SU-DHL-6 (cell line): ENCODE measurements at regions not wholly inside any gene's neighbourhood (a gene's known extent, or its start where the extent isn't known, plus 50 kb on each side); places are given as distances from the start of the nearest gene placed in this dataset.
"Not testable (repeated sequence)": the region's sequence is repeated elsewhere in the genome, so short reads cannot be mapped to it uniquely, and the experiment has no call there.

Experiments
- H2AFZ ChIP-seq: fragments of 200-600 bp; sonication (generic); 2 replicates; pipeline ENCODE4 v1.6.1; 2014; ENCODE audit warnings: low read depth, mild to moderate bottlenecking, moderate library complexity, mixed read lengths, antibody characterized with exemption, low read length; ENCODE audit not compliant: severe bottlenecking
- H3F3A ChIP-seq: fragments of 200-600 bp; shearing (Covaris generic); 2 replicates; pipeline ENCODE4 v1.6.0; 2016; ENCODE audit warnings: antibody characterized with exemption, mild to moderate bottlenecking; ENCODE audit not compliant: insufficient read depth
- H3K27ac ChIP-seq: fragments of 200-600 bp; sonication (generic); 2 replicates; pipeline ENCODE4 v1.5.1; 2016; ENCODE audit warnings: low read depth, mild to moderate bottlenecking, low read length, moderate library complexity, mixed read lengths
- H3K27me3 ChIP-seq: fragments of 200-600 bp; sonication (generic), shearing (Covaris generic); 2 replicates; pipeline ENCODE4 v1.6.0; 2014; ENCODE audit warnings: mild to moderate bottlenecking, low read length
- H3K36me3 ChIP-seq: fragments of 200-600 bp; sonication (generic); 2 replicates; pipeline ENCODE4 v1.6.1; 2014; ENCODE audit warnings: mild to moderate bottlenecking, low read length, mixed read lengths
- H3K4me2 ChIP-seq: fragments of 300-600, 200-600 bp; shearing (Covaris generic), sonication (generic); 2 replicates; pipeline ENCODE4 v1.6.0; 2014; ENCODE audit warnings: low read length, low read depth, mild to moderate bottlenecking; ENCODE audit not compliant: poor library complexity, severe bottlenecking
- H3K4me3 ChIP-seq: fragments of 200-600 bp; sonication (generic); 2 replicates; pipeline ENCODE4 v1.5.1; 2014; ENCODE audit warnings: antibody characterized with exemption, low read length, mild to moderate bottlenecking, mixed read lengths; ENCODE audit not compliant: insufficient read depth, poor library complexity, severe bottlenecking
- H3K79me2 ChIP-seq: fragments of 200-600 bp; sonication (generic); 2 replicates; pipeline ENCODE4 v1.6.1; 2014; ENCODE audit warnings: mild to moderate bottlenecking, low read length, moderate library complexity; ENCODE audit not compliant: insufficient read depth
- H3K9ac ChIP-seq: fragments of 200-600 bp; sonication (generic); 2 replicates; pipeline ENCODE4 v1.7.0; 2014; ENCODE audit warnings: mild to moderate bottlenecking, low read length
- H3K9me2 ChIP-seq: fragments of 200-600 bp; sonication (generic); replicated peaks from 2 replicates; pipeline ENCODE4 v1.6.1; 2014; ENCODE audit warnings: low read length; ENCODE audit not compliant: insufficient read depth
- H3K9me3 ChIP-seq: fragments of 200-600 bp; sonication (generic); 2 replicates; pipeline ENCODE4 v1.6.1; 2014; ENCODE audit warnings: low read length, mixed read lengths; ENCODE audit not compliant: insufficient read depth
- H4K20me1 ChIP-seq: fragments of 200-600 bp; sonication (generic); 2 replicates; pipeline ENCODE4 v1.6.1; 2014; ENCODE audit warnings: low read depth, mild to moderate bottlenecking, antibody characterized with exemption, low read length, moderate library complexity, mixed read lengths
- EZH2phosphoT487 ChIP-seq: fragments of 200-600 bp; sonication (generic), shearing (Covaris generic); conservative IDR thresholded peaks from 2 replicates; pipeline ENCODE4 v1.6.1; 2018; ENCODE audit warnings: mild to moderate bottlenecking, antibody characterized with exemption, low read length, moderate library complexity, mixed read lengths
- TF ChIP-seq, protein P1 (sequence below): fragments of 200-600 bp; sonication (generic); IDR thresholded peaks from one replicate; pipeline ENCODE4 v1.5.1; 2017; ENCODE audit warnings: antibody characterized with exemption, mild to moderate bottlenecking, low read length, moderate library complexity; ENCODE audit not compliant: insufficient read depth, poor library complexity, severe bottlenecking

DNA sequence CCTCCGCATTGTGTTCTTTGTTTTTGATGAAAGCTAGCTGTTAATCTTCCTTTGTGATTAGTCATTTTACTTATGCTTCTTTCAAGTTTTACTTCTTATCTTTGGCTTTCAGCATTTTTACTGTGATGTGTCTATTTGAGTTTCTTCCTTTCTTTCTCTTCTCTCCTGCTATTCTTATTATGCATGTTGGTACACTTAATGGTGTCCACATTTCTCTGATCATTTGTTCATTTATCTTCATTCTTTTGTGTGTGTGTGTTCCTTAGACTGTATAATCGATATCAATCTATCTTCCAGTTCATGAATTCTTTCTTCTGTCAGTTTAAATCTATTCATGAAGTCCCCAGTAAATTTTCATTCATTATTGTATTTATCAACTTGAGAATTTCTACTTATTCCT is 1650.3 kb downstream of the BRINP3 start:
- no peak overlapping the region for H3K27ac ChIP-seq
- no peak overlapping the region for H3K4me2 ChIP-seq
- no peaks in the 10 kb centered on the region for H3K36me3 ChIP-seq
- no peak overlapping the region for H3K4me3 ChIP-seq
- no peaks in the 10 kb centered on the region for H3F3A ChIP-seq
- no peaks in the 10 kb centered on the region for H3K9me3 ChIP-seq
- H3K79me2 ChIP-seq: no peaks in the 10 kb centered on the region
- no peaks in the 10 kb centered on the region for H3K9me2 ChIP-seq
- no peaks in the 10 kb centered on the region for H4K20me1 ChIP-seq
- no peak overlapping the region for H3K9ac ChIP-seq
- TF ChIP-seq, protein P1, sequence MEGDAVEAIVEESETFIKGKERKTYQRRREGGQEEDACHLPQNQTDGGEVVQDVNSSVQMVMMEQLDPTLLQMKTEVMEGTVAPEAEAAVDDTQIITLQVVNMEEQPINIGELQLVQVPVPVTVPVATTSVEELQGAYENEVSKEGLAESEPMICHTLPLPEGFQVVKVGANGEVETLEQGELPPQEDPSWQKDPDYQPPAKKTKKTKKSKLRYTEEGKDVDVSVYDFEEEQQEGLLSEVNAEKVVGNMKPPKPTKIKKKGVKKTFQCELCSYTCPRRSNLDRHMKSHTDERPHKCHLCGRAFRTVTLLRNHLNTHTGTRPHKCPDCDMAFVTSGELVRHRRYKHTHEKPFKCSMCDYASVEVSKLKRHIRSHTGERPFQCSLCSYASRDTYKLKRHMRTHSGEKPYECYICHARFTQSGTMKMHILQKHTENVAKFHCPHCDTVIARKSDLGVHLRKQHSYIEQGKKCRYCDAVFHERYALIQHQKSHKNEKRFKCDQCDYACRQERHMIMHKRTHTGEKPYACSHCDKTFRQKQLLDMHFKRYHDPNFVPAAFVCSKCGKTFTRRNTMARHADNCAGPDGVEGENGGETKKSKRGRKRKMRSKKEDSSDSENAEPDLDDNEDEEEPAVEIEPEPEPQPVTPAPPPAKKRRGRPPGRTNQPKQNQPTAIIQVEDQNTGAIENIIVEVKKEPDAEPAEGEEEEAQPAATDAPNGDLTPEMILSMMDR: no peak
- TF ChIP-seq EZH2phosphoT487: no peak
- peak overlapping the region; percentile 26 for H2AFZ ChIP-seq
- H3K27me3 ChIP-seq: no peaks in the 10 kb centered on the region

- H3K9ac ChIP-seq, H3K4me2 ChIP-seq, H3F3A ChIP-seq, H3K9me3 ChIP-seq, H3K4me3 ChIP-seq, H3K27ac ChIP-seq, H3K79me2 ChIP-seq, H2AFZ ChIP-seq, H3K27me3 ChIP-seq, H3K36me3 ChIP-seq, H4K20me1 ChIP-seq, H3K9me2 ChIP-seq: not testable (repeated sequence)
These were observed 1636.5 kb downstream of the BRINP3 start for GRCh38 chr1:188841111-188841696.

DNA sequence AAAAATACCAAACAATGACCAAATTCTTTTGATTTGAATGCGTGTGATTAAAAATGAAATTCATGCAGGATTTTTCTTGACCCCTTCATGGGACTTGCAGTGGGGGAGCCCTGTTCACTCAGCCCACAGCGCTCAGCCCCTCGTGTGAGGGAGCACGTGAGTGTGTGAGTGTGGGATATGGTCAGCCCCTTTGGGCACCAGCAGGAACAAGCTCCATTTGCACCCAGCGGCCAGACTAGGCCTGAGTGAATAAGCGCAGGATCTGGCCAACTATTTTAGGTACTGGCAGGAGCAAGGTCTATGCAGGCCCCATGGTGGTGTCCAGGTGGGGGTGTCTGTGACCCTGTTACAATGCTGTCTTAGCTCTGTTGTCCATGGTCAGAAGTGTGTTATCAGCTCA is 1631.2 kb downstream of the BRINP3 start:
- H3K27ac ChIP-seq: no peak overlapping the region
- no peak overlapping the region for H3K4me2 ChIP-seq
- no peaks in the 10 kb centered on the region for H3K79me2 ChIP-seq
- H3K9me2 ChIP-seq: no peaks in the 10 kb centered on the region
- no peaks in the 10 kb centered on the region for H3K36me3 ChIP-seq
- H2AFZ ChIP-seq: no peak overlapping the region
- H4K20me1 ChIP-seq: no peaks in the 10 kb centered on the region
- no peak overlapping the region for H3K9ac ChIP-seq
- no peaks in the 10 kb centered on the region for H3F3A ChIP-seq
- H3K4me3 ChIP-seq: no peak overlapping the region
- no peaks in the 10 kb centered on the region for H3K27me3 ChIP-seq
- H3K9me3 ChIP-seq: no peaks in the 10 kb centered on the region
- TF ChIP-seq EZH2phosphoT487: no peak
- TF ChIP-seq, protein P1: no peak

GRCh38 chr1:188857526-188858087 is 1620.1 kb downstream of the BRINP3 start:
- TF ChIP-seq EZH2phosphoT487: no peak
- TF ChIP-seq, protein P1: no peak
- Histone ChIP-seq H3F3A (0 out of 2 replicates have a peak, but pooled peaks cover 4% of the 10 kb centered on the region), H3K27ac (no peak overlapping the region), H4K20me1 (no peaks in the 10 kb centered on the region), H2AFZ (no peak overlapping the region), H3K4me2 (no peak overlapping the region), H3K79me2 (no peaks in the 10 kb centered on the region), H3K9me2 (no peaks in the 10 kb centered on the region), H3K27me3 (no peaks in the 10 kb centered on the region), H3K4me3 (no peak overlapping the region), H3K36me3 (no peaks in the 10 kb centered on the region), H3K9ac (no peak overlapping the region), H3K9me3 (no peaks in the 10 kb centered on the region)
